NCI-H2029 treated with DMSO at 0.1 percent for 48 hours (cell line): ENCODE measurements at regions not wholly inside any gene's neighbourhood (a gene's known extent, or its start where the extent isn't known, plus 50 kb on each side); places are given as distances from the start of the nearest gene placed in this dataset.
"Not testable (repeated sequence)": the region's sequence is repeated elsewhere in the genome, so short reads cannot be mapped to it uniquely, and the experiment has no call there.

Source experiments
- DNase-seq: peaks from one replicate; lab custom pipeline; 2025; lab: John Stamatoyannopoulos, UW

DNA sequence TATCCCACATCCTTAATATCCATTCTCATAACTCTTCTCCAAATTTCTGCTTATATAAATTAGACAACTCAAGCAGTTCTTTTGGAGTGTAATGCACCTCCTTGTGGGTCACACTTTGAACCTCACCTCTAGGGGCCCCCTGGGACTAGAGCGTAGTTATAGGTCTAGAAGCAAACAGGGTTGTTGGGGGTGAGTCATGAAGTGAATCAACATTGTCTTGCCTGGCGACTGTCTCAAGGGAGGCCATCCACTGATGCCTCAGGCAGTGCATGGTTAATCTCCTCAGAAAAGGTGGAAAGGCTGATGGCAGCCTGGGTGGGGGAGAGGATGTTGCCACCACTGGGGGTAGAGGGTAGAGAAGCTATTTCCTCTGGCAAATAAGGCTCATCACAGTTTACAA, 129.1 kb downstream of the TNFRSF21 start:
- DNase-seq = no peak

DNA sequence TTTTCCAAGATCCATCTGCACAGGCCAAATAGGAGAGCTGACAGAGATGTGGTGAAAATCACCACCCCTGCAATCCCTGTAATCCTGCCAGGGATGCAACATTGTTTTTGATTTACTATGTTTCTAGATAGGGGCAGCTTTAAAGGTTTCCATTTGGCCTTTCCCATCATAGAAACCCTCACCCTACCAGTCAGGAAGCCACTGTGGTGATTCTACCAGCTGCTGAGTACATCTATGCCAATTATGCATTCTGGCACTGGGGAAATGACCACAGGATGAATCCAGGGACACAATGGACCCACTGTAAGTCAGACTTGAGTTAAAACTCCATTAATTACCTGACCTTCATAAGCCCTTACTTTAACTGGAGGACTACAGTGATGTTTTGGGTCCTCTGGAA, 130.4 kb downstream of the TNFRSF21 start:
- no peak for DNase-seq

DNA sequence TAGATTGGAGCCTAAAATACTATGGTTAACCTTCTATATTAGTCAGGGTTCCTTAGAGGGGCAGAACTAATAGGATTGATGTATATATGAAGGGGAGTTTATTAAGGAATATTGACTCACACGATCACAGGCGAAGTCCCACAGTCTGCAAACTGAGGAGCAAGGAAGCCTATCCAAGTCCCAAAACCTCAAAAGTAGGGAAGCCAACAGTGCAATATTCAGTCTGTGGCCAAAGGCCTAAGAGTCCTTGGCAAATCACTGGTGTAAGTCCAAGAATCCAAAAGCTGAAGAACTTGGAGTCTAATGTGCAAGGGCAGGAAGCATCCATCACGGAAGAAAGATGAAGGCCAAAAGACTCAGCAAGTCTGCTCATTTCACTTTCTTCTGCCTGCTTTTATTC, 133.5 kb upstream of the ADGRF1 start:
- DNase-seq = no peak

DNA sequence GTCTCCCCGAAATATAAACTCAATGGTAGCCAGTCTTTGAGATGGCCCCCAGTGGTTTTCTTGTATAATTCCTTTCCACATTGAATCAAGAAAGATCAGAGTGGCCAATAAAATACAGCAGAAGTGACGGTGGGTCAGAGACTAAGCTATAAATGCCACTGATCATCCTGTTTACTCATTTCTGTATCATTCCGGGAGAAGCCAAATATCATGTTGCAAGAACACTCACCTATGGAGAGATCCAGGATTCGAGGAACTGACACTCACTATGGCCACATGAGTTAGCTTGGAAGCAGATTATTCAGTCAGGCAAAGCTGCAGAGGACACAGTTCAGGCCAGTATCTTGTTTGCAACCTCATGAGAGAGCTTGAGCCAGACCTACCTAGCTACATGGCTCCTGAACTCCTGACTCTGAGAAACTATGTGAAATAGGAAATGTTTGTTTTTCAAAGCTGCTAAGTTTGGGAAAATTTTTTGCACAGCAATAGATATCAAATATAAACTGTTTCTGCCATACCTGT, 132.4 kb upstream of the ADGRF1 start:
- no peak for DNase-seq

DNA sequence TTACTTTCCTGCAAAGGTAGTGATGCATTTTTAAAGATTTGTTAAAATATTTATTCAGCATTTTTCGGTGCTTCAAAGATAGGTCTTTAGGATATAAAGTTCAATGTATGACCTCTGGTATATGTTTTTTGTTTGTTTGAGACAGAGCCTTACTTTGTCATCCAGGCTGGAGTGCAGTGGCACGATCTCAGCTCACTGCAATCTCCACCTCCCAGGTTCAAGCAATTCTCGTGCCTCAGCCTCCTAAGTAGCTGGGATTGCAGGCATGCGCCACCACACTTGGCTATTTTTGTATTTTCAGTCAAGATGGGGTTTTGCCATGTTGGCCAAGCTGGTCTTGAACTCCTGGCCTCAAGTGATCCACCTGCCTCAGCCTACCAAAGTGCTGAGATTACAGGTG, 131.9 kb upstream of the ADGRF1 start:
- DNase-seq = not testable (repeated sequence)

DNA sequence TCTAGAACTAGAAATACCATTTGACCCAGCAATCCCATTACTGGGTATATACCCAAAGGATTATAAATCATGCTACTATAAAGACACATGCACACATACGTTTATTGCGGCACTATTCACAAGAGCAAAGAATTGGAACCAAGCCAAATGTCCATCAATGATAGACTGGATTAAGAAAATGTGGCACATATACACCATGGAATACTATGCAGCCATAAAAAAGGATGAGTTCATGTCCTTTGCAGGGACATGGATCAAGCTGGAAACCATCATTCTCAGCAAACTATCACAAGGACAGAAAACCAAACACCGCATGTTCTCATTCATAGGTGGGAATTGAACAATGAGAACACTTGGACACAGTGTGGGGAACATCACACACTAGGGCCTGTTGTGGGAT, 131.0 kb upstream of the ADGRF1 start:
- DNase-seq = not testable (repeated sequence)

DNA sequence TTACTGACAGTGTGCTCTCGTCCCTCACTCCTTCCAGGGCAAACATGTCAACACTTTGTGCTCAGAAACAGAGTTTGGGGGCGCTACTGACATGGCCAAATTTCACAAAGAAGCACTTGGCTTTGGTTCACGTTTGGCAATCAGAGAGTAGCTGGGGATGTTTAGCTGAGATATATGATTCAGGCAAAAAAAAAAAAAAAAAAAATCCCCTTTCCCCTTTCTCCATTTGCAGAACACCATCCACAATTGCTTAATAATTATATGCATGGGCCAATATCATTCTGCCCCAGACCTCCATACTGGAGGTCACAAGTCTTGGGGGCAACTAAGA, 128.4 kb upstream of the ADGRF1 start:
- no peak for DNase-seq

DNA sequence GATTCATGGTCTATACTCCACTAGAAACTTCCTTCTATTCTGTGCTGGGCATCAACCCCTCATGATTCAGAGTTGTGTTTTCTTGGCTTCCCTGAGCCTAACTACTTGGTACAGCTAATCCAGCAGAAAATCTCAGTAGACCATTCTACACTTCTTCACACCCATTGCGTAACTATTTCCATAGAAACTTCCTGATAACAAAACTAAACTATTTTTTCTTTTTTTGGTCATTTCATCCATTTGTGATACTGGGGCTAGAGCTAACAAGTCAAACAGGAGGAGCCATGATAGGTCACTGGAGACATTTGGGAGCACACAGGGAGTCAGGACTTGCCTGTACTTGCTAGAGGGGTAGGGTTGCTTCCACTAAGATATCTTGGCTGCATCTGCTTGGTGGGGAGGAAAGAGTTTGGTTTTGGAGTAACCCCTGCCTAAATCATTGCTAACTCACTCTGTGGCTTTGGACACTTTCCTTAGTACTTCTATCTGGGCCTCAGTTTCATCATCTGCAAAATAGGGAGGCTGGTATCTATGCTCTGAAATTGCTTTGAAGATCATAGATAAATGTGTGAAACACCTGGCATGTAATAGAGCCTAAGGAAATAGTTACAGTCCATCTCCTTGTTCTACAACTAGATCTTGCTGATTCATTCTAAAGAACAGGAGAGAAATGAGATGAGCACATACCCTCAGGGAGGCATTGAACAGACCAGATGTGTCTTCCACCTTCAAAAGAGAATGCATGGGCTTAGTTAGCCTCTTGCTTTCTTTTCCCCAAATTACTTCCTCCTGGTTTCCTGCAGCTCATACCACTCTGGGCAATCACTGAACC, 127.9 kb upstream of the ADGRF1 start:
- DNase-seq = no peak

DNA sequence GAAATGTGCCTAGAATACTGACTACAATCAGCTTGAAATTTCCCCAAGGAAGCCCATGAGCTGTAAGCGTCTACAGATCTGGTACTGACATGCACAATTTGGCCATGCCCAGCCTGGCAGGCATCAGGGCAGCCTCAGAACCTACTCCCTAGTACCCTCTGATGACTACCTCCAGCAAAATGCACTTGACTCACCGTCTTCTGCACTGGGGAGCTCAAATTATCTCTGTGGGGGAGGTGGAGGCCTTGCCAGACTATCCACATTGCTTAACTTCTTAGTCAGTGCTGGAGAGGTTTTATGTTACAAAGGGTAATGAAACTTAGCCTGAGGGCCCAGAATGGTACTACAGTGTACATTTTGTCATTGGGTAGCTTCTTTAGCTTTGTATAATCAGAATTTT, 126.0 kb upstream of the ADGRF1 start:
- no peak for DNase-seq

DNA sequence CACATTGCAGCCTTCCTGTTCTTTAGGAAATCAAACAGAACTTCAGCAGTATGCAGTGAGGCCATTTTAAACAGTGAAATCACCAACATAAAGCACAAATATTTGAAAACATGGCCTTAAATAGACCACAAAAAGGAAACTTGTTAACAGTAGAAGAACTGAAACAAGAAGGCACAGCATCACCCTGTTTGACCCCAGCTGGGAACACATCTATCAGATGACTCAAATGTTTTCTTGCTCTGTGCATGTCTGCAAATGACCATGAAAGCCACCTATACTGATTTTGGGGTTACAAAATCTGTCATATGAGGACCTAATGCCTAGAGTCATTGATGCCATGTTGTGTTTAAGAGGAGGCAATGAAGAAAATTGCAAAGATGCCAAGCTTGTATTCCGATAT, 123.8 kb upstream of the ADGRF1 start:
- no peak for DNase-seq

DNA sequence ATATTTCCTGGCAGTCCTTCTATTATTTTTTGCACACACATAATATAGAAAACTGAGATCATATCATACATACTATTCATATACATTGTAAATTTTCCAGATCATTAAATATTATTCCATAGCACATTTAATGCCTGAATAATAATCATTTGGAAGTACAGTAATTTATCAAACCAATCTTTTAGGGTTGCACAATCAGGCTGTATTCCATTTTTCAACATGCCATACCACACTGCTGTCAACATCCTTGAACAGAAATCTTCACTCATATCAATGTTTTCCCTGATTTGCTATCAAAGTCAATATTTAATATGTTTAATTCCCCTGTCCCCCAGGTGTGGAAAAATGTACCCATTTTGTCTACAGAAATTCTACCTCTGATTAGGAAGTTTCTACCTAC, 122.7 kb upstream of the ADGRF1 start:
- DNase-seq = no peak

DNA sequence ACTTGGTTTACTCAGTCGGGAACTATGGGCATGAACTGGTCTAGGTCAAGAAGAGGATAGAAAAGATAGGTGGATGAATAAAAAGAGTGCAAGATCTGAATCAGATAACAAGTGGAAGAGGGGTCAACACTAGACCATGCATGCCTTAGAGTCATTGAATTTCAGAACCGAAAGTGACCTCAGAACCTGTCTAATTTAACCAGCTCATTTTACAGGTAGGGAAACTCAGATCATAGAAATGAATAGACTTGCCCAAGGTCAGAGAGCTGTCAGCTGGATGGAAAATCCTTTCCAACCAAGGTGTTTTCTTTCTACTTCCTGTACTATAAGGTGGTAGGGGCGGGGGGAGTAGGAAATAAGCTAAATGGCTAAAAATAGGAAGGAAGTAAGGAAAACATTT, 121.4 kb upstream of the ADGRF1 start:
- no peak for DNase-seq

DNA sequence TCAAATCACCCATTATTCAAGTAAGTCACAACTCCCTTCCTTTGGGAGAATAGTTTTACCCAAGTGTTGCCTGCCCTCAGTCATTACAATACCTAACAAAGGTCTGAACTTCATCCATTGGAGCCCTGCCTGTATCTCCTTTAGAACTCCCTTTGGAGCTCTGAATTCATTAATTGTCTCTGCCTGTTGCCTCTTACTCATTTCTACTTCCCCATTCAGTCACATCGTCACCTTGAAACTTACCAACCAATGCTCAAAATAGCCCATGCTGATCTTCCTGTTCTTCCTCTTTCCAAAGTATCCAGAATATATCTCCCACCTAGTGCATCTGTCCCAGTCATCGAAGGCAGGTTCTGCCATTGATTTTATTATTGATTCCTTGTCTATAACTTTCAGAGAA, 120.7 kb upstream of the ADGRF1 start:
- no peak for DNase-seq

DNA sequence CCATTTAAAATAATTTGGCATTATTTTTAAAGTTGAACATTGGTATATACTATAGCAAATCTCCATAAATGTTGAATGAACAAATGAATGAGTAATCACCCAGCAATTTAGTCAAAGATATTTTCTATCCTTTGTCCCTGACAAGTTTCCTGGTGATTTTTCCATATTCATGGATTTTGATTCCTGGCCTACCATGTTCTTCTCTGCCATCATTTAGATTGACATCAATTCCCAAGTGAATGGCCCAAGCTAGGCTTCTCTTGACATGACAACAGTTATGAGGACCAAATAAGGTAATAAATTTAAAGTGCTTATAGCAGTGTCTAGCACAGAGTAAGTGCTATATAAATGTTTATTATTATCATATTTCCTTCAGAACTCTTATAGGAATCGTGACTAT, 120.1 kb upstream of the ADGRF1 start:
- DNase-seq = no peak

DNA sequence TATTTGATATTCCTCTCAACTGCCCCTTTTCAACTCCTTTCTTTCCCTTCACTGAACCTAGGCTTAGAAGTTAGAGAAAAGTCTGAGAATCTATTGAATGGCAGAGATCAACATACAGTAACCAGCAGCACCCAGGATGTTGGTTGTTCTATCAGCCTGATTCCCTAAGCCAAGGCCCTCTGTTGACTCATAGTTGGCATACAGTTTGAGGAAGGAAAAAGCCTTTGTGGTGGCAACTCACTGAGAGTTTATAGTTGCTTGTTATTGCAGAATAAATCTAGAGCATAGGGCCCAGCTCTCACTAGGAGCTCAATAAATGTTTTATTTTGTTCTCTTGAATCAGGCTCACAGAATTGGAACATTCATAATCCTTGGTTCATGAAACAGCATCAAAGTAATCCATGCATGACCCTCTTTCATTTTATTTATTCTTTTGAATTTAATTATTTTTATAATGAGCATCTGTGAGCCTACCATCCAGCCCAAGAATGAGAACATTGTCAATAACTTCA, 119.1 kb upstream of the ADGRF1 start:
- DNase-seq = no peak

DNA sequence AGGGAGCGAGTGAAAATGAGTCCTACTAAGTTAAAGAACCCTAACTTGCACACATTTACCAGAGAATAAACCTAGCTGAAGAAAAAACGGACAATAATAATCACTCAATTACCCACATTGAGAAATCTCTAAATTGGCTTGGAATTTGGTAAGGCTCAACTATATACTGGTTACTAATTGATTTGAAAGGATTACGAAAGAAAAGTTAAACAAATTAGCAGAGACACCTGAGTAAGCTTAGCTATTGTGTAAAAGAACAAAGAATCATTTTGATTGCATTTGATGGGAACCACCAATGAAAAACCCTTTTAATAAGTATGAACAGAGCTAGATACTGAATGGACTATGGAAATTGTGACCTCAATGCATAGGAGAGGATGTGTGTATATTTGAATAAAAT, 118.6 kb upstream of the ADGRF1 start:
- no peak for DNase-seq

DNA sequence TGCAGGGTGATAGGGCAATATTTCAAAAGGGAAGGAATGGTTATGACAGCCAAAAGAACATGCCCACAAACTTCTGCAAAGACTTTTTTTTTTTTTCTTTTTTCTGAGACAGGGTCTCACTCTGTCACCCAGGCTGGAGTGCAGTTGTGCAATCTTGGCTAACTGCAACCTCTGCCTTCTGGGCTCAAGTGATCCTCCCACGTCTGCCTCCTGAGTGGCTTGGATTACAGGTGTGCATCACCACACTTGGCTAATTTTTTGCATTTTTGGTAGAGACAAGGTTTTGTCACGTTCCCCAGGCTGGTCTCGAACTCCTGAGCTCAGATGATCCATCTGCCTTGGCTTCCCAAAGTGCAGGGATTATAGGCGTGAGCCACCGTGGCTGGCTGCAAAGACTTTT, 117.6 kb upstream of the ADGRF1 start:
- no peak for DNase-seq

DNA sequence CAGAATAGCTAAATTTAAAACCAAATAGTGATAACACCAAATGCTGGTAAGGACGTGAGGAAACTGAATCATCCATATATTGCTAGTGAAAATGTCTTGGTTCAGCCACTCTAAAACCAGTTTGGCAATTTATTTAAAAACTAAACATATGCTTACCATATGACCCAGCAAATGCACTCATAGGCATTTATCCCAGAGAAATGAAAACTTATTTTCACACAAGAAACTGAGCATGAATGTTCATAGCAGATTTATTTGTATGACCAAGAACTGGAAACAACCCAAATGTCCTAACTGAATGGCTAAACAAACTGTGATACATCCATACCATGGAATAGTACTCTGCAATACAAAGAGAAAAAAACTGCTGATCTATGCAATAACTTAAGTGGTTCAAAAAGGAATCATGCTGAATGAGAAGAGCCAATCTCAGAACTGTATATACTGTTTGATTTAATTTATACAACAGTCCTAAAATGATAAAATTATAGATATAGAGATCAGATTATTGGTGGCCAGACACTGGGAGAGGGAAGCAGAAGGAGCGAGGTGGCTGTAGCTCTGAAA, 115.6 kb upstream of the ADGRF1 start:
- no peak for DNase-seq

DNA sequence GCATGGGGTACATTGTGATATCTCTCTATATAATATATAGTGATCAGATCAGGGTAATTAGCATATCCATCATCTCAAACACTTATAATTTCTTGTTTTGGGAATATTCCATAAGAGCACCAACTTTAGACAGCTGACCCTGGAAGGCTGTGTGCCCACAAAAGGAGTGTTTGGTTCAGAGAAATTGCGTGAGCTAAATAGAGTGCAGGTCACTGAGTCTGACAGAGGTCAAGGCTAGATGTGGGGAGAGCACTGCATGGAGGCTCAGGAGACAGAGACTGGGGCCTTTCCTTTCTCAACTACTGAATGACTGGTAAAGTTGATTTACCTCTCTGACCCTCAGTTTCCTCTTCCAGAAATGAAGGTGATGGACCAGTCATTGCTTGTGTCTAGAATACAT, 114.9 kb upstream of the ADGRF1 start:
- DNase-seq = no peak

DNA sequence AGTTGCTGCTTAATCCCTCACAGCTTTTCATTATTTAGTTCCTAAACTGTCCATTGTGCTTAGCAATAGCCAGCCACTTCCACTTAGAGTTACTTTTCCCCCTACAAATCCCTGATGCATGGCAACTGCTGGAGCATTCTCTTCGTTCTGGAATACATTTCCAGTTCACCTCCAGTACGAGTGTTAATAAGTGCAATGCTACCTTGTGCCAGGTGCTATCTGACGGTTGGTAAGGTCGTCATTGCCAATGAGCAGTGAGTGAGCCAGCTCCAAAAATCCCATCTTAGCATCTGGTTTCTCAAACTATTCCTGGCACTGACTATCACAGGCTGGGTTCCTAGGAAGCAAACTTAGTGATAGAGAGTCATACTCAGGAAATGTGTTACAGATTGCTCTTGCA, 114.1 kb upstream of the ADGRF1 start:
- no peak for DNase-seq

DNA sequence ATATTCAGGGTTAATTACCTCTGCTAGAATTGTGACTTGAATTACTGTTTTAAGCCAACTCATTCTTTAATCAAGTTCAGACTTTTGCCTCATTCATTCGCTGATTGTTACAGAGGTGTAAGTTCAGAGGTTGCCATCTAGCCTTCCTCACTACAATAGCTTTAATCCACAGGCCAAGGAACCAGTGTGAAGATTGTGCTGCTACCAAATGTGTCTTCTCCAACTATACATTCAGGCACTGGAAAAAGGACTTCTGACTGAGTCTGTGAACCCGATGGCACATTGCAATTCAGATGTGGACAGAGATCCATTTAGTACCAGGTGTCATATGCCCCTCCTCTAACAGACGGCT, 111.2 kb upstream of the ADGRF1 start:
- DNase-seq = no peak

DNA sequence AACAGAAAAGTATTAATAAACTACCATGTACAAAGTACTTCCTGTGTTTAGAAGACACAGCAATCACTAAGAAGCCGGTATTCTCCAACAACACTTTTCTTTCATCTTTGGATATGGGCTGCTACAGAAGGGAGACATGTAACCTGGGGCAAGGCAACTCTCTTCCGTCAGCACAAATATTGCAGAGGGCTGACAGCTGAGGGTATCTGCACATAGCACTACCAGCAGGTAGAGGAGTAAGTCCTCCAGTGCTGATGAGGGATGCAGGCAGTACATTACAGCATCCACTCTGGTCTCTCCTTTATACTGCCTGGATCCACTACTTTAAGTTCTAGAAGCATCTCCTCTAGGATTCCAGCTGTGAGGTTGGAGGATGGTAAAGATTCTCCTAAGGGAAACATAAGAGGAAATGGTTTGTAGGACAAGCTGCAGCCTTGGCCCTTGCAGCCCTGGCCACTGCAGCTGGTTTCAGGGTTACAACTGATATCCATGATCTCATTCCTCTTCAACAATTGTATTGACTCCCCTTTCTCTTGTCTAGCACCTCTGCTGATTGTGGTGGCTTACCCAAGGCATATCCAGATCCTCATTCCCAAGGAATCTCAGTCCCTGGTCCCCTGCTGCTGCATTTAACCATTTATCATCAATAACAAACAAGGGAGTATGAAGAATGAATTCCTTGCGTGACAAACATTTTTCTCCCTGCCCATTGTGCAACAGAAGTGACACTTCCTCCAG, 110.7 kb upstream of the ADGRF1 start:
- DNase-seq = no peak

DNA sequence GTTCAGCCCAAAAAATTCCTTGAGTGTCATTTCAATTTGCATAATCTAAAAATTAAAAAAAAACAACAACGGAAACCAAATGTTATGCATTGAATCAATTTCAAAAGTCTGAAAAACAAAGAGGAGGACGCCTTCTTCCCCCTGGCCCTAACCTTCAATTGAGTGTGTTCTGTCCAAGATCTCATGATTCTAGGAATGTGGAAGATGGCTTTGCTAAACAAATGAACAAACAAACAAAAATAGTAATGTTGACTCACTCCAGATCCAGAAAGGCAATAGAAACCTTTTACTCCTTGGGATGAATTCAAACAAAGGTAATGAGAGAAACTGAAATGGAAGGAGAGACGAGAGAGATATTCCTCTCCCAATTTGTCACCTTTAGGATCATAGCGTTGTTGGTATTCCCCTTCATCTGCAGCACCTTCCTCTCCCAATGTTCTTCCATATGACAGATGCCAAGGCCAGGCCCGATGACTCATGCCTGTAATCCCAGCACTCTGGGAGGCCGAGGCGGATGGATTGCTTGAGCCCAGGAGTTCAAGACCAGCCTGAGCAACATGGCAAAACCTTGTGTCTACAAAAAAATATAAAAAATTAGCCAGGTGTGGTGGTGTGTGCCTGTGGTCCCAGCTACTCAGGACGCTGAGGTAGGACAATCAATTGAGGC, 109.2 kb upstream of the ADGRF1 start:
- DNase-seq = no peak
